Brain microvascular endothelial cell (primary cell): ENCODE measurements at regions not wholly inside any gene's neighbourhood (a gene's known extent, or its start where the extent isn't known, plus 50 kb on each side); places are given as distances from the start of the nearest gene placed in this dataset.
"Not testable (repeated sequence)": the region's sequence is repeated elsewhere in the genome, so short reads cannot be mapped to it uniquely, and the experiment has no call there.

ENCODE experiments used
- DNase-seq: peaks from one replicate; pipeline ENCODE4 v3.0.0-alpha.2; 2020
- H3K27ac ChIP-seq: fragments of 250-450 bp; sonication (Bioruptor Pico); 2 replicates; pipeline ENCODE4 v1.5.1; 2020; ENCODE audit warnings: mild to moderate bottlenecking, moderate library complexity
- H3K27me3 ChIP-seq: fragments of 250-450 bp; sonication (Bioruptor Pico); replicated peaks from 2 replicates; pipeline ENCODE4 v1.5.1; 2020; ENCODE audit warnings: mild to moderate bottlenecking
- H3K36me3 ChIP-seq: fragments of 250-450 bp; sonication (Bioruptor Pico); replicated peaks from 2 replicates; pipeline ENCODE4 v1.5.1; 2020; ENCODE audit warnings: mild to moderate bottlenecking
- H3K4me3 ChIP-seq: 2 replicates; pipeline ENCODE4 v1.5.1; 2011; ENCODE audit warnings: low read depth, mild to moderate bottlenecking, control low read depth, low read length, moderate library complexity
- CTCF ChIP-seq: IDR thresholded peaks from 2 replicates; pipeline ENCODE4 v1.5.1; 2011; ENCODE audit warnings: low read depth, mild to moderate bottlenecking, moderate library complexity, low read length, control low read depth, inconsistent platforms; ENCODE audit errors: missing control alignments
- in situ Hi-C: cut with HindIII; loops from 2 replicates; pipeline ENCODE4 v1.10.0; 2017; ENCODE audit warnings: low sequenced_read_pairs, low pct_ligation_motif_present

GRCh38 chr12:114604606-114605005 lies 79.4 kb downstream of the TBX3 start:
- H3K27me3 ChIP-seq = no peaks in the 10 kb centered on the region
- no peak for DNase-seq
- no peak overlapping the region for H3K27ac ChIP-seq
- no peak overlapping the region for H3K4me3 ChIP-seq
- H3K36me3 ChIP-seq = no peaks in the 10 kb centered on the region
- in situ Hi-C loops = no loop called here
- TF ChIP-seq CTCF = no peak

- DNase-seq, H3K27me3 ChIP-seq, H3K4me3 ChIP-seq, H3K27ac ChIP-seq, H3K36me3 ChIP-seq, in situ Hi-C loops: not testable (repeated sequence)
Measured at GRCh38 chr12:114600584-114600983, 83.4 kb downstream of the TBX3 start.

- no peak for TF ChIP-seq CTCF
Measured at GRCh38 chr12:114598111-114598510, 85.9 kb downstream of the TBX3 start.

GRCh38 chr12:114592946-114593345 lies 91.0 kb downstream of the TBX3 start:
- DNase-seq = no peak
- H3K27ac ChIP-seq = no peak overlapping the region
- H3K27me3 ChIP-seq = no peaks in the 10 kb centered on the region
- TF ChIP-seq CTCF = no peak
- H3K36me3 ChIP-seq = no peaks in the 10 kb centered on the region
- H3K4me3 ChIP-seq = no peak overlapping the region
- in situ Hi-C loops = no loop called here

More at GRCh38 chr12:114598111-114598510, 85.9 kb downstream of the TBX3 start:
- Histone ChIP-seq H3K27me3 (no peaks in the 10 kb centered on the region), H3K36me3 (no peaks in the 10 kb centered on the region), H3K27ac (no peak overlapping the region), H3K4me3 (no peak overlapping the region)
- in situ Hi-C loops = no loop called here
- DNase-seq = no peak

GRCh38 chr12:114588061-114588460 lies 95.9 kb downstream of the TBX3 start:
- in situ Hi-C loops = no loop called here
- DNase-seq = no peak
- H3K27ac ChIP-seq = no peak overlapping the region
- H3K27me3 ChIP-seq = no peaks in the 10 kb centered on the region
- H3K4me3 ChIP-seq = no peak overlapping the region
- H3K36me3 ChIP-seq = no peaks in the 10 kb centered on the region
- TF ChIP-seq CTCF = no peak

- in situ Hi-C loops = no loop called here
- DNase-seq = no peak
- no peak for TF ChIP-seq CTCF
- Histone ChIP-seq H3K36me3 (no peaks in the 10 kb centered on the region), H3K27ac (no peak overlapping the region), H3K4me3 (no peak overlapping the region), H3K27me3 (no peaks in the 10 kb centered on the region)
Measured at GRCh38 chr12:114580306-114580705, 103.7 kb downstream of the TBX3 start.
